OCI-LY1 (cell line): ENCODE measurements at regions not wholly inside any gene's neighbourhood (a gene's known extent, or its start where the extent isn't known, plus 50 kb on each side); places are given as distances from the start of the nearest gene placed in this dataset.

Experiments
- CTCF ChIP-seq: fragments of 200-600 bp; sonication (generic), shearing (Covaris generic); IDR thresholded peaks from 2 replicates; pipeline ENCODE4 v1.5.1; 2017; ENCODE audit warnings: mild to moderate bottlenecking, antibody characterized with exemption, low read length, moderate library complexity, mixed read lengths
- EZH2 ChIP-seq: fragments of 200-600 bp; sonication (generic), shearing (Covaris generic); IDR thresholded peaks from 2 replicates; pipeline ENCODE4 v1.8.0; 2017; ENCODE audit warnings: borderline replicate concordance, mixed run types, mild to moderate bottlenecking, antibody characterized with exemption, low read length, moderate library complexity, mixed read lengths

GRCh38 chr7:113279256-113279655, 160.9 kb upstream of the SMIM30 start:
- TF ChIP-seq CTCF (no peak), EZH2 (no peak)
